SKM-1 (cell line): ENCODE measurements at regions not wholly inside any gene's neighbourhood (a gene's known extent, or its start where the extent isn't known, plus 50 kb on each side); places are given as distances from the start of the nearest gene placed in this dataset.

Experiments
- DNase-seq: peaks from one replicate; lab custom pipeline; 2025; ENCODE audit not compliant: unreplicated experiment; lab: John Stamatoyannopoulos, UW

DNA sequence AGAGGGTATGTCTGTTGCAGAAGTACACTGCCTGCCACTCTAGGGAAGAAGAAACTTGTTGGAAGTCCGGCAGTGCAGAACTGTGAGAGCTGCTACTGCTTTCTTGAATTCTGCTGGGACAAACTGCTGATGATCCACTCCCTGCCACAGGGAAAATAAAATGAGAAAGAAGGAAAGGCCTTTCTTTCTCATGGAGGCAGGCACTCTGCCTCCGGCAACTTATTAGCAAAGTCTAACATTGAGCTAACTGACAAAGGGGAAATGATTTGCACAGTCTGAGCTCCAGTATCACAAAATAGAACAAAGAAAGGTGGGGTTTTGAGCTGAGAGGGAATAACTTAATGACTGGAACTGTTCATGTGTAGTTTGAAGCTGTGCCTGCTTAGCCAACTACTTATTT lies 134.6 kb downstream of the AASDHPPT start:
- no peak for DNase-seq

DNA sequence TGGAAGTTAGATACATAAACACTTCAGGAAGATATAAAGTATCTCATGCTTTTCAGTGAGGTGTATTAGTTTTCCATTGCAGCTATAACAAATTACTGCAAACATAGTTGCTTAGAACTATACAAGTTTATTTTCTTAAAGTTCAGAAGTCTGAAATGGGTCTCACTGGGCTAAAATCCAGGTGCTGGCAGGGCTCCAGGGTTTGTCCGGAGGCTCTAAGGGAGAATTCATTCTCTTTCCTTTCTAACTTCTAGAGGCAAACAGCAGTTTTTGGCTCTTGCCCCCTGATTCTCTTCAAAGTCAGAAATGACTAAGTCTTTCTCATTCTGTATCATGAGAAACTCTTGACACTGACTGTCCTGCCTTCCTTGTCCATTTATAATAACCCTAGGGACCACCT lies 138.8 kb downstream of the AASDHPPT start:
- DNase-seq, result no peak

DNA sequence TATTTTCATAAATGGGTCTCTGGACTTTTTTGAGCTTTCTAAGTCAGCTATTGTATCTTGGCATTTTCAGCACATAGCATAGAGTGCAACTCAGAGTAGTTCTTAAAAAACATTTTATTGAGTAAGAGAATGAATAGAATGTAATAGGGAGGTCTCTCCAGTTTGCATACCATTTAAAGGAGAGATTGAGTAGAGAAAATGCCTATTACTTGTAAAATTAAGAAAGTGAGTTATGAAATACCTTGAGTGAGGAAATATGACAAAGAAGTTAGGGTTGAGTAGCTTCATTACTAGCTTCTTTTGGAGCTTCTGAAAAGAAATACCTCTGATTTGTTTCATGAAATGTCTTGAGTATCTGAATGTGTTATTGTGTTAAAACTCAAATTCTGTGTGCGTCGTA lies 140.0 kb downstream of the AASDHPPT start:
- no peak for DNase-seq

DNA sequence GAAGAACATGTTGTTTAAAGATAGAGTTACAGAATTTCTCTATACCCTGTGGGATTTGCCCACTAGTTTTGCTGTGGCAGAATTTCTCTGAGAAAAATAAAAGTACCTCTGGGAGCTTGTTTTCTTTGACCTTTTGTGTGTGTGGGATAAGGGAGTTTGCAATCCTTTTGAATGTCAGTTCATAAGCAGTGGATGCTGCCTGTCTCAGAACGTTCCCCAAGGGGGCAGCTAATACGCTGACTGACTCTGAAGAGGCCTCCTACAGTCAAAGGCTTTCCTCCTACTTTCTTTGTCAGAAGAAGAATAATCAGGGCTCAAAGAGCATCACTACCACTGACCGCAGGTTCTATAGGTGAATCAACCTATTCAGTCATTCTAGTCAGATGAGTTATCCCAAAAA lies 140.6 kb downstream of the AASDHPPT start:
- DNase-seq, result no peak

DNA sequence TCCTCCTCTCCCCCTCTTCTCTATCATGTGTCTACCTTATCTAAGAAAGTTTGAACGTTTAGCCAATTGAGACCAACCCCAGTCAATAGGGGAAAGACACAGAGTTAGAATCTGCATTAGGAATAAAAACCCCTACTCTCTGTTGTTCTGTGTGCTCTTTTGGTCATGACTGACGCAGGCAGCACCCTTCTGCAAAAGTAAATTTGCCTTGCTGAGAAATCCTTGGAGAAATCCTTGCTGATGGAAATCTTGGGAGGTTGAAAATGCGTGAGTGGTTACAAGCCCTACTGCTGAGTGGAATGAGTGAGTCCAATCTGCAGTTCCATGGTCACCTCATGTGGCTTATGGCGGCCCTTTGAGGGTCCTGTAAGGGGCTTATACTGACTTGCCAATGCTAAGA lies 145.2 kb downstream of the AASDHPPT start:
- DNase-seq, result no peak

DNA sequence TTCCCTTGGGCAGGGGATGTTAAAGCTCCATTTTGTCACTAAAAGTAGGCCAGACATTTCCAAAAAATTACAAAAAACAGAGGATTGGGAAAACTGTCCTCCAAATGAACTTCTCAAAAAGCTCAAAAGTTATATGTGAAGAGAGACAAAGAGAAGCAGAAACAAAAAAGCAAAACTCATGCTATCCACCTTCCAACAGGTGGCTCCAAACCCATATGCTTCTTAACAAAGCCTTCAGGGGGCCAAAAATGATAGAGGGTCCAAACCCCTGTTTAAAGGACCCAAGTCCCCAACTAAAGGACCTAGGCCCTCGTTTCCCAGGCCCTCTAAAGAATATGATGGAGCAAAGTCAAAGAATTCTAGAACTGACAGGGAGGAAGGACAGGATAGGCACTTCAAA lies 146.7 kb downstream of the AASDHPPT start:
- DNase-seq, result no peak

DNA sequence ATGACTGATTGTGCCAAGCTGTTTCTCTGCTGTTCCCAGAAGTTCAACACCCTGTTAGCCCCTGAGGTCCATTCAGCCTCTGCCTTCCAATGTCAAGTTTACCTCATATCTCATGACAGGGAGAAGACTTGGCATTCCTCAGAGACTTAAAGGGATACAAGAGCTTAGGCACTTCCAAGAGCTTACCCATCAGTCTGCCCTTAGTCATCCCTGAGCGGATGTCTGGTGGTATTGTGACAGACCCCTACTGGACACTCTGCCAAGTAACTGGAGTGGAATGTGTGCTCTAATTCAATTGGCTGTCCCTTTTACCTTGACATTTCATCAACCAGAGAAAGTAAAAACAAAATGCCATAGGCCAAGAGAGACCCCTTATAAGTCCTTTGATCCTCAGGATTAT lies 151.5 kb downstream of the AASDHPPT start:
- DNase-seq, result no peak

DNA sequence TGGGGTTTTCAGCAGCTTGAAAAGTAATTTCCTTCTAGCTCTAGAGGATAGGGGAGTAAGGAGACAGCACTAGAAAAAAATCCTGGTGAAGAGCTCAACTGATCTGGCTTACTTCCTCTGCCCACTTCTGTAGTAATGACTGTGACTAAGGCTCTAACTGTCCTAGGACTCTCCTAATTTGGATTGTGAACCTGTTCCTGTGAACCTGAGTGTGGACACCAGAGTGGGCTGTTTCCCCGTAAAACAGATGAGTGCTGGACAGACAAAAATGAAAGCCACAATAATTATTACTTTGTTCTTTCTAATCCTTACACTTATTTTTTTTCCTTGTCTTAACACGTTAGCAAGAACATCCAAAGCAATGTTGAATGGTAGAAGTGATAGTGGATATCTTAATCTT lies 154.1 kb downstream of the AASDHPPT start:
- DNase-seq, result no peak

DNA sequence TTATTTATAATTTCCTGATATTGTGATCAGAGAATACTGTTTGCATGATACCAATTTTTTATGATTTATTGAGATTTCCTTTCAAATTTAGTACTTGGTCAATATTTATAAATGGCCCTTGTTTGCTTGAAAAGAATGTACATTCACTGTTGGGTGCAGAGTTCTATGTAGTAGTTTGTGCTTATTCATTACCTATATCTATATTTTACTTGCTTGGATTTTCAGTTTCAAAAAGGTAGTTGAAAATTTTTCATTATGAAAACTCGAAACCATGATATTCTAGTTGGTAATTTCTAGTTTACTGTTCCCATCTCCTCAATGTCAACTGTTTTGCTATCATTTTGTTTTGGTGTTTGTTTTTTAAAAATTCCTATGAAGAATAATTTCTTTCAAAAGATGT lies 155.7 kb downstream of the AASDHPPT start:
- DNase-seq, result no peak

DNA sequence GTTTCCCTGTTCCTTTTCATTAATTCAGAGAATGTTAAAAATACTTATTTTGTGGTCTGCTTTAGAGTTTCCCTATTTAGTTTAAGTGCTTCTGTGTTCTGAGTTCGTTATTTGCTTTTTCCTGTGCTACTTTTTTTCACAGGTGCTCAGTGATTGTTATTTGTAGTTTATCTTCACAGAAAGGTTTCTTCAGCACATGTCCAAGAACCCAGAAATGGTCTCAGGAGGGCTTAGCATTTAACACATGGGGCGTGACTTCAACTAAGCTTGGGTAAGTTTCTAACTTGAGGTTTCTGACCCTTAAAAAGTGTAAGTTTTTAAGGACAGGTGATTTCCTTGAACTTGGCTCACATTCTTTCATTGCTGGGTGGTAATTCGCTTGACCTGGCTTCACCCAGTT lies 157.3 kb downstream of the AASDHPPT start:
- DNase-seq, result no peak

DNA sequence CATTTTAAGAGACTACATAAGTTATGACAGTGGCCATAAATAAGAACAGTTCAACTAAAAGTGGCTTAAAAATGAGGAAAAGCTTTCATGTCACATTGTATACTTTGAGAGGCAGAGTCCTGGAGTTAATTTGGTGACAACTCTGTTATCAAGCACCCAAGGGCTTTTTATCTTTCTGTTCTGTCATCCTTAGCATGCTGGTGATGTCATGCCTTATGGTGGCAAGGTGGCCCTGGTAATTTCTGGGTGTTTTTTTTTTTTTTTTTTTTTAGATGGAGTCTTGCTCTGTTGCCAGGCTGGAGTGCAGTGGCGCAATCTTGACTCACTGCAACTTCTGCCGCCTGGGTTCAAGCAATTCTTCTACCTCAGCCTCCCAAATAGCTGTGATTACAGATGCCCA lies 158.8 kb downstream of the AASDHPPT start:
- no peak for DNase-seq

DNA sequence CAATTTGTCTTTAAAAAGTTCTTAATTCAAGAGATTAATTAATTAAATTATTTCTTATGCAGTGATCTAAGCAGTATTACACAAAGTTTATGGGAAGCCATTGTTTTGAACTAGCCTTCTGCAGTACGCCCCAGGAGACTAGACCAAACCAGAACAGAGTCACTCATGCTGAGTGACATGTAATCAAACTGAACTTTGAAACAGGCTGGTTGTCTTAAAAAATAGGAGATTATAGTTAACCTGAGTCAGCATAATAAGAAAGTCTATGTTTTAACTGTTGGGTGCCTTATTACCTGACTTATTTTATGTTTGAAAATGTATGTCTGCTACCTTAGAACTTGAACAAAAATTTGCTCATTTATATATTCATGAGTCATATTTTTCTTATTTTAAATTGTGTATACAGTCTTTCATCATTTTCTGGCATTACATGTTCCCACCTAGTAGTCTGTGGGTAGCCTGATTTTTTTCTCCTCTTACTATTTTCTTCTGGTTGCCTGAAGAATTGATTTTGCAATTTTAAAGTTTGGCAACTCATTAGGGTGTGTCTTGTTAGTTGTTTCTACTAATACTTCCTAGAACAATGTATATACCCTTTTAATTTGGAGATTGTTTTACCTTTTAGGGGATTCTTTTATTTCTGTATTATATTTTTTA lies 161.4 kb downstream of the AASDHPPT start:
- no peak for DNase-seq

DNA sequence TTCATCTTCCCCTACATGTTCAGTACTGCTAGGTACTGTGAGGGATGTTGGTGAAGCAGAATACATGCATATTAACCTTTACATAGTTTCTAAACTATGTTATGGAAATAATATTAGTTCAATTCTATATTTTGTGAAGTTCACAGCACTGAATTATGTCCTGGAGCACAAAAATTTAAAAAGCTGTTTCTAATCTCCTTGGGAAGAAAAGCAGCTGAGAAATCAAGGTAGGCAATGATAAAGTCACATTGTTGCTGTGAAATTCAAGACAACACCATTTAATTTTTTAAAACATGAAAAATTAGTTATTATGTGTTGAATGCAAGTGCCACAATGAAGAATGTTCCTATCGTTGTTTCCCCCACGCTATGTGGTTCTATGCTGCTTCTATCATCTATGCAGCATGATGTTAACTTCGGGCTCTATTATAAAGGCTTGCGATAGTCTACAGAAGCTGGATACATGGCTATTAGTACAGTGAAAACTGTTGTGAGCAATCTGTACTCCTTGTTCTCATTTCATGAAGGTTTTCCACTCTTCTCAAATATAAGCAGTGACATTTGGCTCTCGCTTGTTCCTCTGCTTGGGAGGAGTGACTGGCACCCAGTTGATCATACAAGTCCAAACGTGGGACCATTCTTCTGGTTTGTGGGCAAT lies 164.3 kb downstream of the AASDHPPT start:
- no peak for DNase-seq

DNA sequence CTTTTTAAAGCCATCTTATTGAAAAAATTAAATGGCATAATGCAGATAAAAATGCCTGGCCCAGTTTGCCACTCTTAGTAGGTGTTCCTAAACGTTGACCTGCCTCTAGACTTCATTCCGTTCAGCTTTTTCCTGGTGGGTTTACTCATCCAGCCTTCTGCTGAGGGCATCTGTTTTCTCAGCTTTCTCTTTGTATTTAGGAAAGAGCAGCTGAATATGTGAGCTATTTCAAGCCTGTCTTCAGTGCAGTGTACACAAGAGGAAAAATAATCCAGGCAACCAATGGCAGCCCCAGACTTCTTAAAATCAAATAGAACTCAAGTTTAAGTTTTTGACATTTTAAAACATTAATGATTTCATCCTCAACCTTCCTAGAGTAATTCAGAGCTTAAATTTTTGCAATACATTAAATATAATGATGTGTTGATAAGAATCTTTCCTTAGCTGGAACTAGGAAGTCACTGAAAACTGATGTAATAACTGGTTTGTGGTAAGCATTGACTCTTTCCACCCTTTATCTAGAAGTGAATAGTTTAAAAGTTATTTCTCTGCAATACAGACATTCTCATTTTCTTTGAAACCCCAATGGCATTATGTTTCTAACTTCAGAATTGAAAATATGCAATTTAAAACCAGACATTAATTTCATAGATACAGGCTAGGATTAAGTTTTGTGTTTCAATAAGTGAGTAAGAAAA lies 165.4 kb downstream of the AASDHPPT start:
- no peak for DNase-seq

DNA sequence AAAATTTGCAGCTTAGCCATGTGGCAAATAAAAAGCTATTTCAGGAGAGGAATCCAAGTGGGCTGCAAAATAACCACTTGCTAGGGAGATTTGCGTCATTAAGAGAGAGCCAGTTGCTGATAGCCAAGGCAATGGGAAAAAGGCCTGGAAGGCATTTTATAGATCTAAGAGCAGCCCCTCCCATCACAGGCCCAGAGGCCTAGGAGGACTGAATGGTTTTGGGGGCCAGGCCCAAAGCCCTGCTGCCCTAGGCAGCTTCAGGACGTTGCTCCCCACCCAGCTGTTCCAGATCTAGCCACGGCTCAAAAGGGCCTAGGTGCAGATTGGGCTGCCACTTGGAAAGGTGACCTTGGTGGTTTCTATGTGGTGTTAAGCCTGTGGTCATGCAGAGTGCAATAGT lies 169.0 kb downstream of the AASDHPPT start:
- DNase-seq, result no peak

DNA sequence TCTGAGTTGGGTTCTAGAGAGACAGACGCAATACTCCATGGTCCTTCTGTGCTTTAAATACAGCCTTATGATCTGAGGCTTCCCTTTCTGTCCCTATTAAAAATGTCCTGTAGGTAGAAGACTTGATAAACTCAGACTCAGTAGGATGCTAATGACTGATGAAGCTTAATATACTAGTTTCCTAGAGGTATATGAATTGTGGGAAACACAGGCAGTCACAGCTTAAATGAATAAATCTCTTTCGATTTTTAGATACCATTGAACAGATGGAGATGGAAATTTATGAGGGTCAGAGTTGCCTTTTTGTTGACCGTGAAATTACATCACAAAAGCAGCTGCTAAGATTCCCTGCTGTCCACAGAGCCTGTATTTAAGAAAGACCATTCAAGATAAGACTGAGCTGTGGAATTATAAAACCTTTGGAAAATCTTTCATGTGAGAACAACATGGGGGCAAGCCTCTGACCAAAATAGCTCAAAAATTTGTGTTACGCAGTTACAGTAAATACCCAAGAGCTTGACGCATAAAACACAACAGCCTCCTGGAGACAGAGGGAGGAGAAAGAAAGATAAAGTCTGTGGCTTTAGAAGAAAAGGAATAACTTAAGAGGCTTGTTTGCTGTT lies 172.3 kb downstream of the AASDHPPT start:
- DNase-seq, result no peak

DNA sequence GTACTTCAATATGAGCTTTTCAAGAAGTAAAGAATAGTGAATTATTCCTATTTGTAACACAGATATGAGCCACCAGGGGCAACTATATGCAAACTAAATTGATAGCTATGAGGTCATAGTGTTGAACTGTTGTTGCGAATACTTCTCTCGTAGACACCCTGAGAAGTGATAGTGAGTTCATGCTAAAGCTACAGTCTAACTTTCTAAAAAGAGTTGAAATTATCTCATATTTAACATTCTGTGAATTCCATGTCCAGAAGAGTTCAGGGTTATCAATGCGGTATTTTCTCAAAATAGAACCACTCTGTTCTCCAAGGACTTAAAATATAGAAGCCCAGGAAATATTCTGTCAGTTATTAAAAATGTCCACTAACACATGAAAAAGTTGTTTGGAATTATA lies 185.4 kb downstream of the AASDHPPT start:
- no peak for DNase-seq

DNA sequence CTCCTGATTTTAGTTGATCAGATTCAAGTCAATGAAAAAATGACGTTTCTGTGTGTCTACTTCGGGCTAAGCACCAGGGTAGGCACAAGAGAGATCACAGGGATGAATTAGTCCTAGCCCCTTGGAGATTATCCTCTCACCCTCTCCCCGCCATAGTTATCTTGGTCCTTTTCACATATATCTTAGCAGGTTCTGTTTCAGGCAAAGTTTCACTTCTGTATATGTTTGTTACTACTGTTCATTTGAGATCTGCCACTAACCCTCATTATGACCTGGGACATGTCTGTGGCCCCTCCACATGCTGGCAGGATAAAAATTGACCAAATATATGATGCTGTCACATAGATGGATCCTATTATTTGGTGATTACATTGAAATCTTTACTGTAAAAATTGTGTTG lies 186.1 kb downstream of the AASDHPPT start:
- no peak for DNase-seq

DNA sequence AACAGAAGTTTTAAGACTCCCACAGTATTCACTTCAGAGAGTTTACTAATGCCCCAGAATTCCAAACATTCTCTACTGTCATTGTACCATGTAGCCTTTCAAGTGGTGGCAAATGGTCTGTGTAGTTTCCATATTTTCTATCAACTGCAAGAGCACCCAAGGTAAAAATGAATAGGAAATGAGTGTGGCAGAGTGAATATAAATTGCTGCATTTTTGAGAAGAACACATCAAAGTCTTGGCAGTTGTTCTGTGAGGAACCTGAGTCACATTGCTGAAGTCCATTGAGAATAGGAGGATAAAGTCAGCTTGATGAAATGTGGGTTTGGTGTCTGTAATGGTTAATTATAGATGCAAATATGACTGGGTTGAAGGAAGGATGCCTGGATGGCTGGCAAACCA lies 193.6 kb downstream of the AASDHPPT start:
- no peak for DNase-seq

DNA sequence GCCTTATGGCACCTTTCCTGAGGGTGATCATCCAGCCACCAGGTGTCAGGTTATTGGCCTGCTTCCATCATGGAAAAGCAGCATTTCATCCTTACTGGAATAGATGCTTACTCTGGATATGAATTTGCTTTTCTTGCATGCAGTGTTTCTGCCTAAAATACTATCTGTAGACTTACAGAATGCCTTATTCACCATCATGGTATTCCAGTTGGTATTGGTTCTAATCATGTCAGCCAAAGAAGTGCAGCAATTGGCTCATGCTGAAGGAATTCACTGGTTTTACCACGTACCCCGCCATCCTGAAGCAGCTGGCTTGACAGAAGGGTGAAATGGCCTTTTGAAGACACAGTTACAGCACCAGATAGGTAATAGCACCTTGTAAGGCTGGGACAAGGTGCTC lies 194.2 kb downstream of the AASDHPPT start:
- no peak for DNase-seq

DNA sequence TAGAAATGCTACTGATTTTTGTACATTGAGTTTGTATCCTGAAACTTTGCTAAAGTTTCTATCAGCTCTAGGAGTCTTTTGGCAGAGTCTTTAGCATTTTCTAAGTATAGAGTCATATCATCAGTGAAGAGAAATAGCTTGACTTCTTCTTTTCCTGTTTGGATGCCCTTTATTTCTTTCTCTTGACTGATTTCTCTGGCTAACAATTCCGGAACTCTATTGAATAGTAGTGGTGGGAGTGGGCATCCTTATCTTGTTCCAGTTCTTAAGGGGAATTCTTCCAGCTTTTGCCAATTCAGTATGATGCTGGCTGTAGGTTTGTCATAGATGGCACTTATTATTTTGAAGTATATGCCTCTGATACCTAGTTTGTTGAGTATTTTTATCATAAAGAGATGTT lies 197.7 kb downstream of the AASDHPPT start:
- no peak for DNase-seq

DNA sequence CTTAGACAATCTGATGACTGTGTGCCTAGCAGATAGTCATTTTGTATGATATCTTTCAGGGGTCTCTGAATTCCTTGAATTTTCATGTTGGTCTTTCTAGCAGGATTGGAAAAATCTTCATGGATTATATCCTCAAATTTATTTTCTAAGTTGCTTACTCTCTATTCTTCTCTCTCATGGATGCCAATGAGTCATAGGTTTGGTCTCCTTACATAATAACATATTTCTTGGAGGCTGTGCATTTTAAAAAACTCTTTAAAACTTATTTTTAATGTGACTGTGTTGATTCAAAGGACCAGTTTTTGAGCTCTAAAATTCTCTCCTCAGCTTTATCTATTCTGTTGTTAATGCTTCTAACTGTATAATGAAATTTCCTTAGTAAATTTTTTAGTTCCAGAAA lies 198.7 kb downstream of the AASDHPPT start:
- DNase-seq, result no peak
